Endodermal cell (in vitro differentiated cells): ENCODE measurements at regions not wholly inside any gene's neighbourhood (a gene's known extent, or its start where the extent isn't known, plus 50 kb on each side); places are given as distances from the start of the nearest gene placed in this dataset.

Experiments
- DNase-seq: peaks from one replicate; pipeline ENCODE4 v3.0.0-alpha.2; 2017
- H3K27ac ChIP-seq: 2 replicates; pipeline ENCODE4 v1.5.1; 2013; ENCODE audit warnings: mild to moderate bottlenecking, low read depth, low read length, moderate library complexity
- H3K27me3 ChIP-seq: 2 replicates; pipeline ENCODE4 v1.6.1; 2013; ENCODE audit warnings: mild to moderate bottlenecking, low read length, moderate library complexity; ENCODE audit not compliant: insufficient read depth, control insufficient read depth, poor library complexity, severe bottlenecking
- H3K36me3 ChIP-seq: 2 replicates; pipeline ENCODE4 v1.7.0; 2013; ENCODE audit warnings: mild to moderate bottlenecking, low read length, moderate library complexity; ENCODE audit not compliant: control insufficient read depth, insufficient read depth
- H3K4me1 ChIP-seq: one replicate; pipeline ENCODE4 v1.7.0; 2013; ENCODE audit warnings: low read length; ENCODE audit not compliant: control insufficient read depth, insufficient read depth
- H3K4me3 ChIP-seq: 2 replicates; pipeline ENCODE4 v1.5.1; 2013; ENCODE audit warnings: mild to moderate bottlenecking, low read length, moderate library complexity
- H3K9ac ChIP-seq: 2 replicates; pipeline ENCODE4 v1.6.1; 2013; ENCODE audit warnings: mild to moderate bottlenecking, low read length, moderate library complexity; ENCODE audit not compliant: poor library complexity, severe bottlenecking; ENCODE audit errors: extremely low read depth
- H3K9me3 ChIP-seq: 2 replicates; pipeline ENCODE4 v1.6.1; 2013; ENCODE audit warnings: mild to moderate bottlenecking, low read length, moderate library complexity; ENCODE audit not compliant: control insufficient read depth
- H3K27ac Mint-ChIP-seq: 2 replicates; pipeline ENCODE4 v1.8.0; 2020; ENCODE audit warnings: mixed read lengths
- H3K27me3 Mint-ChIP-seq: 2 replicates; pipeline ENCODE4 v1.8.0; 2021; ENCODE audit warnings: mild to moderate bottlenecking, mixed read lengths; ENCODE audit not compliant: insufficient read depth
- H3K36me3 Mint-ChIP-seq: 2 replicates; pipeline ENCODE4 v1.8.0; 2020; ENCODE audit warnings: low read depth, mixed read lengths
- H3K4me1 Mint-ChIP-seq: 2 replicates; pipeline ENCODE4 v1.8.0; 2020; ENCODE audit warnings: mixed read lengths
- H3K4me3 Mint-ChIP-seq: 2 replicates; pipeline ENCODE4 v1.8.0; 2020; ENCODE audit warnings: mild to moderate bottlenecking, moderate library complexity, mixed read lengths
- H3K9me3 Mint-ChIP-seq: 2 replicates; pipeline ENCODE4 v1.8.0; 2020; ENCODE audit warnings: mild to moderate bottlenecking, mixed read lengths
- CTCF ChIP-seq: fragments of 200-600 bp; sonication (generic); conservative IDR thresholded peaks from 2 replicates; pipeline ENCODE4 v1.5.0; 2021; ENCODE audit warnings: antibody characterized with exemption, mild to moderate bottlenecking
- WGBS, 2 experiments: methylation state at CpG; one replicate each; pipeline versions ENCODE4 v1.1.5 to v1.1.7; 2013; ENCODE audit warnings: missing lambda C conversion rate in 2 of 2, mixed read lengths in 1 of 2; ENCODE audit not compliant: insufficient coverage in 1 of 2, insufficient read length in 1 of 2; 5-methylcytosine and 5-hydroxymethylcytosine counted together

GRCh38 chr19:13583753-13584152 lies 77.5 kb upstream of the CACNA1A start:
- Mint-ChIP-seq H3K27ac (no peak overlapping the region), H3K27me3 (no peaks in the 10 kb centered on the region), H3K9me3 (no peaks in the 10 kb centered on the region), H3K4me1 (no peaks in the 10 kb centered on the region), H3K4me3 (no peak overlapping the region), H3K36me3 (no peaks in the 10 kb centered on the region)
- no peaks in the 10 kb centered on the region for H3K9me3 ChIP-seq
- DNase-seq = no peak
- H3K36me3 ChIP-seq = no peaks in the 10 kb centered on the region
- TF ChIP-seq CTCF = no peak
- 80 to 86% methylated on average over 1 of the region's 1 CpG for WGBS, 2 experiments
- no peak overlapping the region for H3K9ac ChIP-seq
- peaks cover 1% of the 10 kb centered on the region for H3K27me3 ChIP-seq
- H3K27ac ChIP-seq = no peak overlapping the region
- no peaks in the 10 kb centered on the region for H3K4me1 ChIP-seq
- H3K4me3 ChIP-seq = no peak overlapping the region

DNA sequence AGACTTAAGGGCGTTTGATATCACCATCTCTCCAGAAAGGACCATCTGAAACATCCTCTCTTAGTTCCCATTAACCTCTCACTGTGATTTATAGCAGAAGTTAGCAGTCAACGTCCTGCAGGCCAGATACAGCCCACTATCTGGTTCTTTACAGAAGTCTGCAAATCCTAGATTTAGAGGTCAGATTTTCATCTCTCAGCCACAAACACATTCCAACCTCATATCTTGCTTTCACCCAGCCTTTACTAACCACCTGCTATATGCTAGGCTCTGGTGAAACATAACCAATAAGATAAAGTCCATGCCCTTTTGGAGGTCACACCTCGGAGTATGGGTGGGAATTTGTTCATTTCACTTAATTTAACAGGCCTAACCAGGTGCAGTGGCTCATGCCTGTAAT lies 76.8 kb upstream of the CACNA1A start:
- no peak overlapping the region for H3K27ac Mint-ChIP-seq

DNA sequence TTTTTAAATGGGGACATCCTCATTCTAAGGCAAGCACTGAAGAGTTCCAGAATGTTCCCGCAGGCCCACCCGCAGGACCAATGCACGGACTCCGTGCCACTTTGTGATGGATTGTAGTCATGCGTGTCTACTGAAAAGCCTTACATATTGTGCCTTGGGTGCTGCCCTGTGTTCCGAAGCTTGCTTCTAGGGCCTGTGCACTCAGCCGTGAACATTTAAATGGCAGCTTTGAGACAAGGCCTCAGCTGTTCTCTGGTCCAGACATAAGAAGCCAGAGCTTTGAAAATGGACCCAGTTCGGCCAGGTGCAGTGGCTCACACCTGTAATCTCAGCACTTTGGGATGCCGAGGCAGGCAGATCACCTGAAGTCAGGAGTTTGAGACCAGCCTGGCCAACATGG lies 75.3 kb upstream of the CACNA1A start:
- Mint-ChIP-seq H3K4me3 (no peak overlapping the region), H3K27ac (no peak overlapping the region), H3K36me3 (no peaks in the 10 kb centered on the region), H3K27me3 (no peaks in the 10 kb centered on the region), H3K9me3 (peaks cover 14% of the 10 kb centered on the region), H3K4me1 (no peaks in the 10 kb centered on the region)
- no peaks in the 10 kb centered on the region for H3K36me3 ChIP-seq
- peaks cover 8% of the 10 kb centered on the region for H3K9me3 ChIP-seq
- 91 to 93% methylated on average over 9 of the region's 9 CpGs for WGBS, 2 experiments
- H3K9ac ChIP-seq = no peak overlapping the region
- H3K4me1 ChIP-seq = no peaks in the 10 kb centered on the region
- H3K27ac ChIP-seq = no peak overlapping the region
- H3K4me3 ChIP-seq = no peak overlapping the region
- no peak for TF ChIP-seq CTCF
- no peak for DNase-seq
- no peaks in the 10 kb centered on the region for H3K27me3 ChIP-seq

More for the DNA sequence above, 76.8 kb upstream of the CACNA1A start:
- Histone ChIP-seq H3K9ac (no peak overlapping the region), H3K36me3 (no peaks in the 10 kb centered on the region), H3K9me3 (no peaks in the 10 kb centered on the region), H3K27ac (no peak overlapping the region), H3K4me1 (no peaks in the 10 kb centered on the region), H3K4me3 (no peak overlapping the region), H3K27me3 (no peaks in the 10 kb centered on the region)
- Mint-ChIP-seq H3K9me3 (no peaks in the 10 kb centered on the region), H3K36me3 (no peaks in the 10 kb centered on the region), H3K4me1 (no peaks in the 10 kb centered on the region), H3K4me3 (no peak overlapping the region), H3K27me3 (no peaks in the 10 kb centered on the region)
- WGBS, 2 experiments = 80 to 83% methylated on average over 2 to 3 of the region's 3 CpGs
- DNase-seq = no peak
- no peak for TF ChIP-seq CTCF
